H1 (cell line): ENCODE measurements at regions not wholly inside any gene's neighbourhood (a gene's known extent, or its start where the extent isn't known, plus 50 kb on each side); places are given as distances from the start of the nearest gene placed in this dataset.

Experiments
- CTCF ChIA-PET: fragments of 300-600 bp; sonication (Branson Sonifier 250); formaldehyde crosslinking; loops from one replicate; lab custom pipeline; 2021; ENCODE audit not compliant: partially characterized antibody; lab: Charles Lee
- POLR2A ChIA-PET: fragments of 300-600 bp; sonication (Branson Sonifier 250); formaldehyde crosslinking; loops from one replicate; lab custom pipeline; 2021; ENCODE audit warnings: inconsistent platforms; ENCODE audit not compliant: partially characterized antibody; lab: Charles Lee
- DNase-seq, 2 experiments: peaks; one replicate each; pipeline versions ENCODE4 v3.0.0 to v3.0.0-alpha.2; 2010 to 2022; ENCODE audit warnings: low spot score in 2 of 2, low read depth in 1 of 2, mixed read lengths in 1 of 2
- FAIRE-seq: peaks from 2 replicates; lab custom pipeline; 2011; peaks lifted over from hg19 to GRCh38; lab: Jason Lieb, UNC
- H2AFZ ChIP-seq: 2 replicates; pipeline ENCODE4 v1.8.1; 2012; ENCODE audit warnings: low read length, inconsistent platforms
- H2AK5ac ChIP-seq: 2 replicates; pipeline ENCODE4 v1.6.1; 2013; ENCODE audit warnings: low read depth, low read length
- H2BK120ac ChIP-seq: replicated peaks from 2 replicates; pipeline ENCODE3; 2013; ENCODE audit warnings: low read depth, low read length, inconsistent platforms
- H2BK12ac ChIP-seq: 2 replicates; pipeline ENCODE4 v1.6.1; 2013; ENCODE audit warnings: low read depth, low read length
- H2BK15ac ChIP-seq: 2 replicates; pipeline ENCODE4 v1.6.1; 2013; ENCODE audit warnings: low read length
- H2BK20ac ChIP-seq: 2 replicates; pipeline ENCODE4 v1.6.1; 2013; ENCODE audit warnings: low read length
- H2BK5ac ChIP-seq: 2 replicates; pipeline ENCODE4 v1.6.1; 2013; ENCODE audit warnings: low read depth, low read length
- H3K14ac ChIP-seq: 2 replicates; pipeline ENCODE4 v1.6.1; 2013; ENCODE audit warnings: inconsistent platforms; ENCODE audit not compliant: insufficient read length
- H3K18ac ChIP-seq: 2 replicates; pipeline ENCODE4 v1.6.1; 2013; ENCODE audit warnings: low read length; ENCODE audit errors: extremely low read depth
- H3K23ac ChIP-seq: 2 replicates; pipeline ENCODE4 v1.6.1; 2013; ENCODE audit warnings: inconsistent platforms; ENCODE audit not compliant: insufficient read length
- H3K23me2 ChIP-seq: 2 replicates; pipeline ENCODE4 v1.6.1; 2013; ENCODE audit warnings: low read depth, low read length
- H3K27ac ChIP-seq: 2 replicates; pipeline ENCODE4 v1.6.1; 2011; ENCODE audit warnings: low read depth, low read length, inconsistent platforms
- H3K27me3 ChIP-seq, 4 experiments: replicated peaks in 1 of 4; 1 replicate in 1 of 4; 2 replicates in 3 of 4; pipeline versions ENCODE4 v1.6.1 to v1.8.1; 2011 to 2013; ENCODE audit warnings: low read length in 3 of 4, mild to moderate bottlenecking in 3 of 4, inconsistent platforms in 2 of 4, mixed read lengths in 2 of 4, moderate library complexity in 1 of 4; ENCODE audit not compliant: control insufficient read depth in 3 of 4, insufficient read depth in 3 of 4; ENCODE audit errors: extremely low read depth in 1 of 4
- H3K36me3 ChIP-seq, 4 experiments: 2 replicates each; pipeline versions ENCODE4 v1.6.1 to v1.8.1; 2011 to 2013; ENCODE audit warnings: mild to moderate bottlenecking in 4 of 4, low read length in 3 of 4, moderate library complexity in 2 of 4, control low read depth in 1 of 4, inconsistent platforms in 1 of 4; ENCODE audit not compliant: insufficient read depth in 4 of 4, control insufficient read depth in 2 of 4
- H3K4ac ChIP-seq: replicated peaks from 2 replicates; pipeline ENCODE3; 2013; ENCODE audit warnings: low read length, low read depth, mixed read lengths, inconsistent platforms; ENCODE audit not compliant: insufficient read length
- H3K4me1 ChIP-seq, 4 experiments: replicated peaks in 1 of 4; 1 replicate in 1 of 4; 2 replicates in 3 of 4; pipeline versions ENCODE4 v1.6.1 to v1.8.1; 2011 to 2013; ENCODE audit warnings: low read length in 3 of 4, inconsistent platforms in 2 of 4, mixed read lengths in 1 of 4; ENCODE audit not compliant: insufficient read depth in 4 of 4, control insufficient read depth in 3 of 4
- H3K4me2 ChIP-seq, 2 experiments: 2 replicates each; pipeline versions ENCODE4 v1.6.1 to v1.8.1; 2011 to 2013; ENCODE audit warnings: low read depth in 2 of 2, low read length in 2 of 2, control low read depth in 1 of 2, inconsistent platforms in 1 of 2, mild to moderate bottlenecking in 1 of 2; ENCODE audit not compliant: insufficient read depth in 1 of 2
- H3K4me3 ChIP-seq, 4 experiments: fragments of 200-600, 300-600 bp in 1 of 4; sonication (generic), shearing (Covaris generic), sonication (Bioruptor Twin) in 1 of 4; 2 replicates each; pipeline versions ENCODE4 v1.5.1 to v1.8.1; 2011 to 2016; ENCODE audit warnings: low read length in 4 of 4, low read depth in 3 of 4, control low read depth in 2 of 4, inconsistent platforms in 2 of 4, mild to moderate bottlenecking in 2 of 4, mixed read lengths in 1 of 4, moderate library complexity in 1 of 4; ENCODE audit not compliant: insufficient read depth in 2 of 4; ENCODE audit errors: extremely low read depth in 1 of 4
- H3K56ac ChIP-seq: replicated peaks from 2 replicates; pipeline ENCODE3; 2013; ENCODE audit warnings: low read depth, mild to moderate bottlenecking, mixed read lengths, low read length, inconsistent platforms; ENCODE audit not compliant: insufficient read length
- H3K79me1 ChIP-seq: 2 replicates; pipeline ENCODE4 v1.6.1; 2013; ENCODE audit warnings: low read depth, low read length, control low read depth
- H3K79me2 ChIP-seq, 2 experiments: 2 replicates each; pipeline versions ENCODE4 v1.6.1 to v1.8.1; 2012 to 2013; ENCODE audit warnings: low read length in 2 of 2, mild to moderate bottlenecking in 2 of 2, inconsistent platforms in 1 of 2; ENCODE audit not compliant: insufficient read depth in 2 of 2, control insufficient read depth in 1 of 2
- H3K9ac ChIP-seq, 4 experiments: replicated peaks in 1 of 4; 1 replicate in 1 of 4; 2 replicates in 3 of 4; pipeline versions ENCODE4 v1.6.1 to v1.8.1; 2011 to 2013; ENCODE audit warnings: low read depth in 3 of 4, low read length in 3 of 4, control low read depth in 2 of 4, mild to moderate bottlenecking in 2 of 4, moderate library complexity in 2 of 4, inconsistent platforms in 1 of 4; ENCODE audit errors: extremely low read depth in 1 of 4
- H3K9me3 ChIP-seq, 2 experiments: 2 replicates each; pipeline versions ENCODE4 v1.6.1 to v1.8.1; 2012 to 2013; ENCODE audit warnings: mild to moderate bottlenecking in 2 of 2, moderate library complexity in 2 of 2, control low read depth in 1 of 2, inconsistent platforms in 1 of 2, low read depth in 1 of 2, low read length in 1 of 2, mixed read lengths in 1 of 2; ENCODE audit not compliant: insufficient read depth in 2 of 2
- H4K20me1 ChIP-seq, 2 experiments: replicated peaks in 1 of 2; 2 replicates each; pipeline versions ENCODE3 to v1.8.1; 2011 to 2013; ENCODE audit warnings: inconsistent platforms in 2 of 2, low read length in 2 of 2, mild to moderate bottlenecking in 1 of 2; ENCODE audit not compliant: insufficient read depth in 2 of 2, control insufficient read depth in 1 of 2
- H4K5ac ChIP-seq: 2 replicates; pipeline ENCODE4 v1.6.1; 2013; ENCODE audit warnings: low read length, low read depth, mixed read lengths, inconsistent platforms; ENCODE audit not compliant: insufficient read length
- H4K8ac ChIP-seq: 2 replicates; pipeline ENCODE4 v1.8.0; 2013; ENCODE audit warnings: mild to moderate bottlenecking, moderate library complexity, low read length, inconsistent platforms; ENCODE audit not compliant: insufficient read depth; ENCODE audit errors: extremely low read depth
- H4K91ac ChIP-seq: replicated peaks from 2 replicates; pipeline ENCODE3; 2013; ENCODE audit warnings: low read length, mixed read lengths, inconsistent platforms; ENCODE audit not compliant: insufficient read length
- ATF2 ChIP-seq: IDR thresholded peaks from 2 replicates; pipeline ENCODE4 v1.6.1; 2012; ENCODE audit warnings: low read length, inconsistent platforms
- BCL11A ChIP-seq, 2 experiments: IDR thresholded peaks; one replicate each; pipeline ENCODE4 v1.6.1; 2011; ENCODE audit warnings: low read depth in 2 of 2, low read length in 2 of 2, mild to moderate bottlenecking in 2 of 2
- CBX8 ChIP-seq: fragments of 300-800, 300-1000 bp; sonication (generic); IDR thresholded peaks from 2 replicates; pipeline ENCODE4 v1.7.1; 2016; ENCODE audit warnings: low read depth, low read length, borderline replicate concordance
- CEBPB ChIP-seq: IDR thresholded peaks from 2 replicates; pipeline ENCODE4 v1.6.1; 2012; ENCODE audit warnings: low read depth, low read length
- EP300 ChIP-seq, 2 experiments: IDR thresholded peaks; 1 replicate in 1 of 2; 2 replicates in 1 of 2; pipeline ENCODE4 v1.6.1; 2011 to 2012; ENCODE audit warnings: low read depth in 2 of 2, low read length in 2 of 2, mild to moderate bottlenecking in 2 of 2, borderline replicate concordance in 1 of 2, inconsistent platforms in 1 of 2, moderate library complexity in 1 of 2
- EZH2 ChIP-seq: fragments of 200-600 bp; sonication (generic); IDR thresholded peaks from 2 replicates; pipeline ENCODE4 v1.7.1; 2012; ENCODE audit warnings: low read depth, mild to moderate bottlenecking, moderate library complexity, low read length, inconsistent platforms; ENCODE audit not compliant: severe bottlenecking
- HDAC2 ChIP-seq, 2 experiments: fragments of 300-600 bp in 1 of 2; sonication (generic) in 1 of 2; IDR thresholded peaks; 2 replicates each; pipeline ENCODE4 v1.6.1; 2011 to 2012; ENCODE audit warnings: low read depth in 2 of 2, low read length in 2 of 2, mild to moderate bottlenecking in 2 of 2, moderate library complexity in 2 of 2, borderline replicate concordance in 1 of 2, inconsistent platforms in 1 of 2
- KDM1A ChIP-seq: fragments of 200-600, 300-600 bp; sonication (generic); IDR thresholded peaks from 2 replicates; pipeline ENCODE4 v1.7.1; 2016; ENCODE audit warnings: mild to moderate bottlenecking, low read length, borderline replicate concordance
- KDM4A ChIP-seq: IDR thresholded peaks from one replicate; pipeline ENCODE4 v1.7.1; 2012; ENCODE audit warnings: low read depth, mild to moderate bottlenecking, moderate library complexity, low read length, inconsistent platforms; ENCODE audit not compliant: severe bottlenecking
- KDM5A ChIP-seq: fragments of 200-600 bp; IDR thresholded peaks from 2 replicates; pipeline ENCODE4 v1.7.1; 2012; ENCODE audit warnings: mild to moderate bottlenecking, low read length, inconsistent platforms, mixed read lengths
- POLR2A ChIP-seq, 2 experiments: IDR thresholded peaks; 1 replicate in 1 of 2; 2 replicates in 1 of 2; pipeline ENCODE4 v1.6.1; 2011; ENCODE audit warnings: low read depth in 2 of 2, low read length in 2 of 2, mild to moderate bottlenecking in 2 of 2; ENCODE audit errors: control extremely low read depth in 1 of 2
- SAP30 ChIP-seq: fragments of 300-600 bp; sonication (generic); IDR thresholded peaks from 2 replicates; pipeline ENCODE4 v1.7.1; 2012; ENCODE audit warnings: low read length, moderate library complexity, mild to moderate bottlenecking, inconsistent platforms; ENCODE audit not compliant: insufficient read depth, insufficient replicate concordance
- TAF1 ChIP-seq: IDR thresholded peaks from 2 replicates; pipeline ENCODE4 v1.6.1; 2011; ENCODE audit warnings: mild to moderate bottlenecking, low read depth, low read length
- WGBS, 2 experiments: shearing (Covaris generic) in 1 of 2; methylation state at CpG; one replicate each; pipeline versions ENCODE4 v1.1.6 to v1.1.7; 2013 to 2015; ENCODE audit warnings: low lambda C conversion rate in 2 of 2, mixed read lengths in 2 of 2, inconsistent platforms in 1 of 2, low coverage in 1 of 2, missing lambda C conversion rate in 1 of 2; ENCODE audit not compliant: insufficient replicate concordance in 2 of 2, insufficient coverage in 1 of 2, insufficient read length in 1 of 2; ENCODE audit errors: extremely low coverage in 1 of 2, missing lambda C conversion rate in 1 of 2; 5-methylcytosine and 5-hydroxymethylcytosine counted together

- CTCF ChIA-PET = no interaction called here
- Histone ChIP-seq H3K18ac (no peak overlapping the region), H3K9me3 (no peaks in the 10 kb centered on the region), H2BK12ac (no peak overlapping the region), H4K91ac (no peak overlapping the region), H4K5ac (no peak overlapping the region), H3K23me2 (no peaks in the 10 kb centered on the region), H2BK20ac (no peak overlapping the region), H2AFZ (peak overlapping the region; percentile 70; the same call in 1 of the 2 replicates), H3K56ac (no peak overlapping the region), H3K14ac (no peak overlapping the region), H2BK120ac (no peak overlapping the region), H2BK15ac (no peak overlapping the region), H3K79me1 (no peaks in the 10 kb centered on the region), H3K4me3 (no peak overlapping the region), H4K8ac (no peak overlapping the region), H2AK5ac (no peak overlapping the region), H3K4ac (no peak overlapping the region), H3K27me3 (no peaks in the 10 kb centered on the region), H4K20me1 (no peaks in the 10 kb centered on the region), H3K4me1 (no peaks in the 10 kb centered on the region), H3K36me3 (no peaks in the 10 kb centered on the region), H3K79me2 (no peaks in the 10 kb centered on the region), H3K23ac (no peak overlapping the region), H3K27ac (no peak overlapping the region), H3K9ac (no peak overlapping the region), H2BK5ac (no peak overlapping the region), H3K4me2 (no peak overlapping the region)
- no peak for DNase-seq
- POLR2A ChIA-PET = no interaction called here
- no peak for FAIRE-seq
- WGBS, 2 experiments = 59% methylated on average over 6 of the region's 6 CpGs; no CpG with 5 or more reads in 1 of the 2 experiments
- TF ChIP-seq BCL11A (IDR thresholded peaks at IDR 0.05; ENCODE audit: low read depth in 2 of 2, low read length in 2 of 2) = no peak
- no peak for TF ChIP-seq SAP30
- no peak for TF ChIP-seq CBX8
- TF ChIP-seq EP300 (IDR thresholded peaks at IDR 0.05; ENCODE audit: borderline replicate concordance in 1 of 2, low read depth in 2 of 2, low read length in 2 of 2) = no peak
- no peak for TF ChIP-seq POLR2A (IDR thresholded peaks at IDR 0.05; ENCODE audit: control extremely low read depth in 1 of 2, low read depth in 2 of 2, low read length in 2 of 2)
- no peak for TF ChIP-seq KDM1A
- no peak for TF ChIP-seq KDM5A
- TF ChIP-seq HDAC2 (IDR thresholded peaks at IDR 0.05; ENCODE audit: borderline replicate concordance in 1 of 2, low read depth in 2 of 2, low read length in 2 of 2) = no peak
- TF ChIP-seq CEBPB = no peak
- no peak for TF ChIP-seq EZH2
- TF ChIP-seq TAF1 = no peak
- no peak for TF ChIP-seq ATF2
- TF ChIP-seq KDM4A = no peak
Observed at GRCh38 chr6:122049341-122049740, 350.1 kb upstream of the HSF2 start.
